OCI-LY7 (cell line): ENCODE measurements at regions not wholly inside any gene's neighbourhood (a gene's known extent, or its start where the extent isn't known, plus 50 kb on each side); places are given as distances from the start of the nearest gene placed in this dataset.

Experiments
- CTCF ChIP-seq: fragments of 200-600 bp; sonication (generic); conservative IDR thresholded peaks from 2 replicates; pipeline ENCODE4 v1.5.1; 2014; ENCODE audit warnings: mild to moderate bottlenecking, antibody characterized with exemption, low read length, moderate library complexity, mixed read lengths
- EZH2phosphoT487 ChIP-seq: fragments of 200-600 bp; sonication (generic); IDR thresholded peaks from 2 replicates; pipeline ENCODE4 v1.6.1; 2018; ENCODE audit warnings: low read depth, borderline replicate concordance, mild to moderate bottlenecking, mixed run types, antibody characterized with exemption, low read length, moderate library complexity, mixed read lengths

- TF ChIP-seq CTCF = no peak
- no peak for TF ChIP-seq EZH2phosphoT487
Observed at GRCh38 chr5:56405116-56405908, 172.2 kb upstream of the ANKRD55 start.
